RWPE2 (cell line): ENCODE measurements at regions not wholly inside any gene's neighbourhood (a gene's known extent, or its start where the extent isn't known, plus 50 kb on each side); places are given as distances from the start of the nearest gene placed in this dataset.

ENCODE experiments used
- ATAC-seq: fragments of 200-7000 bp; cut with Tn5 transposase; 3 replicates; pipeline ENCODE4 v1.9.1; 2021; ENCODE audit warnings: low read depth
- DNase-seq: peaks from one replicate; pipeline ENCODE4 v3.0.0-alpha.2; 2020; ENCODE audit warnings: low spot score
- H3K27ac ChIP-seq: fragments of 450-650 bp; 2 replicates; pipeline ENCODE4 v1.5.1; 2017; ENCODE audit warnings: mild to moderate bottlenecking; ENCODE audit not compliant: poor library complexity, severe bottlenecking
- H3K27me3 ChIP-seq: fragments of 250-450 bp; sonication (Bioruptor Pico); 2 replicates; pipeline ENCODE4 v1.5.1; 2021; ENCODE audit warnings: mild to moderate bottlenecking, moderate library complexity; ENCODE audit not compliant: insufficient read depth, poor library complexity, severe bottlenecking
- H3K36me3 ChIP-seq: fragments of 250-450 bp; sonication (Bioruptor Pico); 2 replicates; pipeline ENCODE4 v1.5.1; 2020; ENCODE audit warnings: low read depth, mild to moderate bottlenecking, moderate library complexity
- H3K4me1 ChIP-seq: fragments of 250-450 bp; sonication (Bioruptor Pico); 2 replicates; pipeline ENCODE4 v1.5.1; 2021; ENCODE audit warnings: mild to moderate bottlenecking, moderate library complexity; ENCODE audit not compliant: insufficient read depth, poor library complexity, severe bottlenecking
- H3K4me3 ChIP-seq: fragments of 250-450 bp; sonication (Bioruptor Pico); 2 replicates; pipeline ENCODE4 v1.5.1; 2021; ENCODE audit warnings: mild to moderate bottlenecking, moderate library complexity; ENCODE audit not compliant: severe bottlenecking
- H3K9me3 ChIP-seq: fragments of 250-450 bp; sonication (Bioruptor Pico); 2 replicates; pipeline ENCODE4 v1.5.1; 2021; ENCODE audit warnings: mild to moderate bottlenecking, moderate library complexity; ENCODE audit not compliant: severe bottlenecking
- TF ChIP-seq, protein P1 (sequence below): fragments of 450-650 bp; IDR thresholded peaks from one replicate; pipeline ENCODE4 v1.5.1; 2017; ENCODE audit warnings: mild to moderate bottlenecking, moderate library complexity; ENCODE audit not compliant: poor library complexity, severe bottlenecking

- Histone ChIP-seq H3K27me3 (no peaks in the 10 kb centered on the region), H3K9me3 (no peaks in the 10 kb centered on the region), H3K4me3 (no peak overlapping the region), H3K27ac (no peak overlapping the region), H3K4me1 (no peaks in the 10 kb centered on the region), H3K36me3 (no peaks in the 10 kb centered on the region)
- no peak for ATAC-seq
- DNase-seq: no peak
- TF ChIP-seq, protein P1, sequence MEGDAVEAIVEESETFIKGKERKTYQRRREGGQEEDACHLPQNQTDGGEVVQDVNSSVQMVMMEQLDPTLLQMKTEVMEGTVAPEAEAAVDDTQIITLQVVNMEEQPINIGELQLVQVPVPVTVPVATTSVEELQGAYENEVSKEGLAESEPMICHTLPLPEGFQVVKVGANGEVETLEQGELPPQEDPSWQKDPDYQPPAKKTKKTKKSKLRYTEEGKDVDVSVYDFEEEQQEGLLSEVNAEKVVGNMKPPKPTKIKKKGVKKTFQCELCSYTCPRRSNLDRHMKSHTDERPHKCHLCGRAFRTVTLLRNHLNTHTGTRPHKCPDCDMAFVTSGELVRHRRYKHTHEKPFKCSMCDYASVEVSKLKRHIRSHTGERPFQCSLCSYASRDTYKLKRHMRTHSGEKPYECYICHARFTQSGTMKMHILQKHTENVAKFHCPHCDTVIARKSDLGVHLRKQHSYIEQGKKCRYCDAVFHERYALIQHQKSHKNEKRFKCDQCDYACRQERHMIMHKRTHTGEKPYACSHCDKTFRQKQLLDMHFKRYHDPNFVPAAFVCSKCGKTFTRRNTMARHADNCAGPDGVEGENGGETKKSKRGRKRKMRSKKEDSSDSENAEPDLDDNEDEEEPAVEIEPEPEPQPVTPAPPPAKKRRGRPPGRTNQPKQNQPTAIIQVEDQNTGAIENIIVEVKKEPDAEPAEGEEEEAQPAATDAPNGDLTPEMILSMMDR: no peak
Measured at GRCh38 chrX:124534536-124534935, 188.2 kb downstream of the SH2D1A start.

GRCh38 chrX:124540474-124540873 is 194.1 kb downstream of the SH2D1A start:
- Histone ChIP-seq H3K27ac (peak overlapping the region; percentile 24), H3K4me1 (no peaks in the 10 kb centered on the region), H3K27me3 (no peaks in the 10 kb centered on the region), H3K9me3 (no peaks in the 10 kb centered on the region), H3K36me3 (no peaks in the 10 kb centered on the region), H3K4me3 (no peak overlapping the region)
- DNase-seq (no peak), ATAC-seq (peak; percentile 86)
- TF ChIP-seq, protein P1: no peak

DNA sequence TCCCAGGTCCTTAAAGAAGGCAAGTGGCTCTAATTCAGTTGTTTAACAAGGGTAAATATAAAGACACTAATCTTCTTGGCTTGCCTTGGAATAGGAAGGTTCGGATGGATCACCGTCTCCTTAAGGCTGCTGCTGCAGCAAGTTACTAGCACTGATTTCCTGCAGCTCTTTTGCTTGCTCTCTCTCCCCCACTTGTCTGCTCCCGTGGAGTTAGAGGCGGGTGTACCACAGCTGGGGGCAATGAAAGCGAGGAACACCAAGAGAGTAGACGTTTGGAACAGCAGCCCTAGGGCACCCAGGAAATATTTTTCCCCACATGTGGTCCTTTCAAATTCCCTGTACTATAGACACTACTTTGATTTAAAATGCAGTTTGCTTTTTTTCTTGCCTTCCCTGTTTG is 202.2 kb downstream of the SH2D1A start:
- no peaks in the 10 kb centered on the region for H3K9me3 ChIP-seq
- H3K4me3 ChIP-seq: no peak overlapping the region
- H3K36me3 ChIP-seq: no peaks in the 10 kb centered on the region
- TF ChIP-seq, protein P1: no peak
- H3K4me1 ChIP-seq: peaks cover 20% of the 10 kb centered on the region
- ATAC-seq (0 out of 3 replicates have a peak, but pooled peaks have one; percentile 14), DNase-seq (no peak)
- H3K27ac ChIP-seq: peak overlapping the region; percentile 57
- no peaks in the 10 kb centered on the region for H3K27me3 ChIP-seq

GRCh38 chrX:124555036-124555595 is 208.8 kb downstream of the SH2D1A start:
- peak; percentile 29 for DNase-seq

GRCh38 chrX:124557976-124558375 is 211.6 kb downstream of the SH2D1A start:
- Histone ChIP-seq H3K9me3 (no peaks in the 10 kb centered on the region), H3K4me1 (peaks cover 17% of the 10 kb centered on the region), H3K27me3 (no peaks in the 10 kb centered on the region), H3K27ac (no peak overlapping the region), H3K36me3 (no peaks in the 10 kb centered on the region), H3K4me3 (no peak overlapping the region)
- DNase-seq: no peak
- no peak for ATAC-seq
- TF ChIP-seq, protein P1: no peak

More at GRCh38 chrX:124555036-124555595, 208.8 kb downstream of the SH2D1A start:
- ATAC-seq: peak; percentile 99
- peaks cover 17% of the 10 kb centered on the region for H3K4me1 ChIP-seq
- H3K27ac ChIP-seq: peak overlapping the region; percentile 96
- TF ChIP-seq, protein P1: no peak
- no peaks in the 10 kb centered on the region for H3K27me3 ChIP-seq
- H3K9me3 ChIP-seq: no peaks in the 10 kb centered on the region
- H3K4me3 ChIP-seq: no peak overlapping the region
- no peaks in the 10 kb centered on the region for H3K36me3 ChIP-seq
